ENCODE measurements at regions not wholly inside any gene's neighbourhood (a gene's known extent, or its start where the extent isn't known, plus 50 kb on each side); places are given as distances from the start of the nearest gene placed in this dataset.

GRCh38 chr7:94054130-94054529 is 50.0 kb upstream of the BET1 start:
- no peak for DNase-seq
- no peak for TF ChIP-seq POLR2A (IDR thresholded peaks at IDR 0.05)
- no peak for TF ChIP-seq POLR2AphosphoS5 (IDR thresholded peaks at IDR 0.05)
- no peak for TF ChIP-seq CTCF (IDR thresholded peaks at IDR 0.05)
- Histone ChIP-seq H3K4me3 (no peak overlapping the region), H3K27me3 (no peaks in the 10 kb centered on the region), H3K27ac (no peak overlapping the region), H3K9me3 (no peaks in the 10 kb centered on the region), H3K36me3 (no peaks in the 10 kb centered on the region), H3K4me1 (no peaks in the 10 kb centered on the region)
- 54 to 79% methylated on average over 4 of the region's 4 CpGs for WGBS, 2 donors
- intact Hi-C loops (cut with DNase I), result no loop called here

- H3K4me1 ChIP-seq, result no peaks in the 10 kb centered on the region
- intact Hi-C loops (cut with DNase I), result no loop called here
- TF ChIP-seq POLR2A (IDR thresholded peaks at IDR 0.05) (no peak), CTCF (IDR thresholded peaks at IDR 0.05) (no peak), POLR2AphosphoS5 (IDR thresholded peaks at IDR 0.05) (no peak), EP300 (IDR thresholded peaks at IDR 0.05) (no peak)
These were observed 51.8 kb upstream of the BET1 start for GRCh38 chr7:94055963-94056362.

GRCh38 chr7:94056796-94057207 is 52.6 kb upstream of the BET1 start:
- H3K27ac ChIP-seq, result no peak overlapping the region
- no peak overlapping the region for H3K4me3 ChIP-seq
- H3K9me3 ChIP-seq, result no peaks in the 10 kb centered on the region
- WGBS, 2 donors, result 49 to 56% methylated on average over 3 of the region's 3 CpGs
- no peaks in the 10 kb centered on the region for H3K36me3 ChIP-seq
- no peaks in the 10 kb centered on the region for H3K27me3 ChIP-seq
- TF ChIP-seq POLR2A (IDR thresholded peaks at IDR 0.05), result no peak
- TF ChIP-seq EP300 (IDR thresholded peaks at IDR 0.05), result no peak
- TF ChIP-seq CTCF (IDR thresholded peaks at IDR 0.05), result no peak
- no peak for TF ChIP-seq POLR2AphosphoS5 (IDR thresholded peaks at IDR 0.05)
- DNase-seq, result no peak
- intact Hi-C loops (cut with DNase I), result no loop called here
- no peaks in the 10 kb centered on the region for H3K4me1 ChIP-seq

More at GRCh38 chr7:94055963-94056362, 51.8 kb upstream of the BET1 start:
- DNase-seq, result no peak
- Histone ChIP-seq H3K27ac (no peak overlapping the region), H3K9me3 (no peaks in the 10 kb centered on the region), H3K36me3 (no peaks in the 10 kb centered on the region), H3K27me3 (no peaks in the 10 kb centered on the region), H3K4me3 (no peak overlapping the region)

GRCh38 chr7:94057955-94058354 is 53.8 kb upstream of the BET1 start:
- H3K36me3 ChIP-seq, result no peaks in the 10 kb centered on the region
- H3K9me3 ChIP-seq, result no peaks in the 10 kb centered on the region
- WGBS, 2 donors, result 92 to 95% methylated on average over 4 of the region's 4 CpGs
- intact Hi-C loops (cut with DNase I), result no loop called here
- H3K27ac ChIP-seq, result no peak overlapping the region
- H3K4me3 ChIP-seq, result no peak overlapping the region
- no peak for TF ChIP-seq EP300 (IDR thresholded peaks at IDR 0.05)
- TF ChIP-seq POLR2AphosphoS5 (IDR thresholded peaks at IDR 0.05), result no peak
- no peak for TF ChIP-seq CTCF (IDR thresholded peaks at IDR 0.05)
- no peak for TF ChIP-seq POLR2A (IDR thresholded peaks at IDR 0.05)
- H3K27me3 ChIP-seq, result no peaks in the 10 kb centered on the region
- DNase-seq, result no peak
- H3K4me1 ChIP-seq, result no peaks in the 10 kb centered on the region

GRCh38 chr7:94059746-94060145 is 55.6 kb upstream of the BET1 start:
- no peaks in the 10 kb centered on the region for H3K9me3 ChIP-seq
- no peak for DNase-seq
- 45 to 61% methylated on average over 5 of the region's 5 CpGs for WGBS, 2 donors
- no peak for TF ChIP-seq CTCF (IDR thresholded peaks at IDR 0.05)
- no peak for TF ChIP-seq POLR2AphosphoS5 (IDR thresholded peaks at IDR 0.05)
- no peak for TF ChIP-seq EP300 (IDR thresholded peaks at IDR 0.05)
- no peak for TF ChIP-seq POLR2A (IDR thresholded peaks at IDR 0.05)
- intact Hi-C loops (cut with DNase I), result no loop called here
- no peaks in the 10 kb centered on the region for H3K36me3 ChIP-seq
- no peaks in the 10 kb centered on the region for H3K27me3 ChIP-seq
- H3K4me1 ChIP-seq, result no peaks in the 10 kb centered on the region
- H3K27ac ChIP-seq, result no peak overlapping the region
- no peak overlapping the region for H3K4me3 ChIP-seq

All from sigmoid colon (tissue), 6 donors.